Epithelial cell of proximal tubule (primary cell): ENCODE measurements at regions not wholly inside any gene's neighbourhood (a gene's known extent, or its start where the extent isn't known, plus 50 kb on each side); places are given as distances from the start of the nearest gene placed in this dataset.

Source experiments
- DNase-seq: peaks from one replicate; pipeline ENCODE4 v3.0.0-alpha.2; 2011; ENCODE audit warnings: low read depth
- H3K4me3 ChIP-seq: 2 replicates; pipeline ENCODE4 v1.5.1; 2011; ENCODE audit warnings: low read depth, mild to moderate bottlenecking, low read length
- TF ChIP-seq, protein P1 (sequence below): conservative IDR thresholded peaks from 2 replicates; pipeline ENCODE4 v1.5.1; 2012; ENCODE audit warnings: low read depth, mild to moderate bottlenecking, low read length

DNA sequence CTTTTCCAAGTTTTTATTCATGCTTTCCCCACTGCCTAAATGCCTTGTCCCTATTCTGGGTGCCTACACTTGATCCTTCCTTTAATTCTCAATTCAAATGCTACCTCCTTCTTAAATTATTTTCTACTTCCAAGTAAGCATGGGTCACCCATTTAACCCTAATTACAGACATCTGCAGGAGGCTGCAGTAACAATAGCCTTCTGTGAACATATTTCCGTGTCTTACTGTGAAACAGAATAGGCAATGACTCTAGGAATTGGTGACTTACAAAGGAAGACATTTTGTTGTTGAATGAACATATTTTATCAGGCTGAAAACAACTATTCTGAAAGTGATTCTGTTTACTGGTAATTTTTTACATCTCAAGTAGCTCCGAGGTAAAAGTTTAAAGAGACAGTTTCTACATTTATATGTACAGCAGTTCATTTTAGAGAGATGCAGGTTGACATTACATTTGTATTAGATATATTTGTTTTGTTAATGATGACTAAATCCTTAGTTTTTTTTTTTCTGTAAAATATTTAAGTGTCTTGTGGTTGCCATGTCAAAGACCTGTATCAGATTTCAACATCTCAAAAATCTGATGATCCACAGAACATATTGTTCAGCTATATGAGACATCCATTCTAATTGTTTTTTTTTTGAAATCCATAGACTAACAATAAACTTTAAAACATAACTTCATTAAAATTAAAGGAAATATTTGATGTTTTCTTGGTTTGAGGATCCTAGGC, 316.8 kb downstream of the CASP12 start:
- no peak for DNase-seq
- TF ChIP-seq, protein P1, sequence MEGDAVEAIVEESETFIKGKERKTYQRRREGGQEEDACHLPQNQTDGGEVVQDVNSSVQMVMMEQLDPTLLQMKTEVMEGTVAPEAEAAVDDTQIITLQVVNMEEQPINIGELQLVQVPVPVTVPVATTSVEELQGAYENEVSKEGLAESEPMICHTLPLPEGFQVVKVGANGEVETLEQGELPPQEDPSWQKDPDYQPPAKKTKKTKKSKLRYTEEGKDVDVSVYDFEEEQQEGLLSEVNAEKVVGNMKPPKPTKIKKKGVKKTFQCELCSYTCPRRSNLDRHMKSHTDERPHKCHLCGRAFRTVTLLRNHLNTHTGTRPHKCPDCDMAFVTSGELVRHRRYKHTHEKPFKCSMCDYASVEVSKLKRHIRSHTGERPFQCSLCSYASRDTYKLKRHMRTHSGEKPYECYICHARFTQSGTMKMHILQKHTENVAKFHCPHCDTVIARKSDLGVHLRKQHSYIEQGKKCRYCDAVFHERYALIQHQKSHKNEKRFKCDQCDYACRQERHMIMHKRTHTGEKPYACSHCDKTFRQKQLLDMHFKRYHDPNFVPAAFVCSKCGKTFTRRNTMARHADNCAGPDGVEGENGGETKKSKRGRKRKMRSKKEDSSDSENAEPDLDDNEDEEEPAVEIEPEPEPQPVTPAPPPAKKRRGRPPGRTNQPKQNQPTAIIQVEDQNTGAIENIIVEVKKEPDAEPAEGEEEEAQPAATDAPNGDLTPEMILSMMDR: no peak

DNA sequence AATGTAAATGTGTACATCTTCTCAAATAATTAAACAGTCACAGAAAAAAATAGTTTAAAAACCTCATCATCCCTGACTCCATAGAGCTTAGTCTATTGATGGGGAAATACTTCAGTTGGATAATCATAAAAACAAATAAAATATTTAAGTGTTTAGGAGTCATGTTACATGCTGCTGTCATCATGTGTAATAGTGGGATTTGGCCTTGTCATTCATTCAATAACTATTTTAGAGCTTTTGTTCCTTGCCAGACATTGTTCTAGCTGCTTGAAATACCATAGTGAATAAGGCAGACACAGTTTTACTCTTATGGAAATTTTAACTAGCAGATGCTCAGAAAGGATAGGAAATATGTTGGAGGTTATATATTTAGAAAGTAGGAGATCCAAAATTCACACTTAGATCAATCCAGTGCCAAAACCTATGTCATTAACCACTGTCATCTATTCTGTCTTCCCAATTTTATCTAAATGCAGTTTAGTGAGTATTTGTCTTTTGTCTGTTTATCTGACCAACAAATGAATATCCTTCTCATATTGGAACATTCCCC, 324.7 kb downstream of the CASP12 start:
- TF ChIP-seq, protein P1: no peak
- no peak overlapping the region for H3K4me3 ChIP-seq
- DNase-seq: no peak

More for the DNA sequence above, 316.8 kb downstream of the CASP12 start:
- no peak overlapping the region for H3K4me3 ChIP-seq

DNA sequence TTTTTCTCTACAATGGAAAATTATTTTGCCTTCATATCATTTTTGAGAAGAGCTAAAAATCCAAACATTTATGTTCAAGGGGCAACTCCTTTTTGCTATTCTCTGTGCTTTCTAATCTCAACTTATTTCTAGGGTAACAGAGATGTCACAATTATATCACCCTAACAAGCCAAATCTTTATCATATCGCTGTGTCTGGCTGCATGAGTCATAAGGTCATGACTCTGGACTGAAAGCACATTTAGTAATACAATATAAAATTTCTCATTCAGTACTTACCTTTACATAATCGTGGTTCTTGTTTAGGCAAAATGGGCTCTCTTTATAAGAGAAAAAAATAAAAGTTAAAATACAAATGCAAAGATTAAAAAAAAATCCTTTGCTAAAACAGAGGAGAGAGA, 326.0 kb downstream of the CASP12 start:
- H3K4me3 ChIP-seq: no peak overlapping the region
- TF ChIP-seq, protein P1: no peak
- DNase-seq: no peak

DNA sequence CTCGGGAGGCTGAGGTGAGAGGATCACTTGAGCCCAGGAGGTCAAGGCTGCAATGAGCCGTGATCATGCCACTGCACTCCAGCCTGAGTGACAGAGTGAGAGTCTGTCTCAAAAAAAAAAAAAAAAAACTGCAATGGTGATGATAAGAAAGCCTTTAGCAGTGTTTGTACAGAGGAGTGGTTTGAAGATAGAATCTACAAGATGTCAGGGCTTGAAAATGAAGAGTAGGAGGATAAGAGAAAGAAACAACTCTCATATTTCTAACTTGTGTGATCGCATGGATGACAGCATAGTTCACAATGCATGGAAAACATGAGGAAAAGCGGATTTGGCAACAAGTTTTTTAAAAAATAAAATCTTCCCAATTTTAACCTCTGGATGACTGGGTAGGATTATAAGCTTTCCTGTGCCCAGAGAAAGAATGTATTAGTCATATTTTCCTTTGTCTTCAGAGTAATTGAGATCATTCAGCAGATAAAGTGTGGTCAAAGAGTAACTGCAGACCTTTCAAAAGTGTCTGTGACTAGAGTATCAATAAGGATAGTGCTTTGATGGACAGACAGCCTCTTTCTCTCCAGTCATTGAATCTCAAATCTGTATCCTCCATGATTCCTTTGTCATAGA, 328.1 kb downstream of the CASP12 start:
- no peak for DNase-seq
- TF ChIP-seq, protein P1: no peak
- H3K4me3 ChIP-seq: no peak overlapping the region

DNA sequence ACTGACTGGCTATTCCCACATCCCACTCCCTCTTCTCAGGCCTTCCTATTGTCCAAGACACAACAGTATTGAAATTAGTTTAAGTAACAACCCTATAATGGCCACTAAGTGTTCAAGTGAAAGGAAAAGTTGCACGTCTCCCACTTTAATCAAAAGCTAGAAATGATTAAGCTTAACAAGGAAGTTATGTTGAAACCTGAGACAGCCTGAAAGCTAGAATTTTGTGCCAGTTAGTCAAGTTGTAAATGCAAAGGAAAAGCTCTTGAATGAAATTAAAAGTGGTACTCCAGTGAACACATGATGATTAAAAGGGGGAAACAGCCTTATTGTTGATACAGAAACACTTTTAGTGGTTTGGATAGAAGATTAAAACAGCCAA, 332.7 kb downstream of the CASP12 start:
- TF ChIP-seq, protein P1: no peak
- DNase-seq: no peak
- H3K4me3 ChIP-seq: no peak overlapping the region

DNA sequence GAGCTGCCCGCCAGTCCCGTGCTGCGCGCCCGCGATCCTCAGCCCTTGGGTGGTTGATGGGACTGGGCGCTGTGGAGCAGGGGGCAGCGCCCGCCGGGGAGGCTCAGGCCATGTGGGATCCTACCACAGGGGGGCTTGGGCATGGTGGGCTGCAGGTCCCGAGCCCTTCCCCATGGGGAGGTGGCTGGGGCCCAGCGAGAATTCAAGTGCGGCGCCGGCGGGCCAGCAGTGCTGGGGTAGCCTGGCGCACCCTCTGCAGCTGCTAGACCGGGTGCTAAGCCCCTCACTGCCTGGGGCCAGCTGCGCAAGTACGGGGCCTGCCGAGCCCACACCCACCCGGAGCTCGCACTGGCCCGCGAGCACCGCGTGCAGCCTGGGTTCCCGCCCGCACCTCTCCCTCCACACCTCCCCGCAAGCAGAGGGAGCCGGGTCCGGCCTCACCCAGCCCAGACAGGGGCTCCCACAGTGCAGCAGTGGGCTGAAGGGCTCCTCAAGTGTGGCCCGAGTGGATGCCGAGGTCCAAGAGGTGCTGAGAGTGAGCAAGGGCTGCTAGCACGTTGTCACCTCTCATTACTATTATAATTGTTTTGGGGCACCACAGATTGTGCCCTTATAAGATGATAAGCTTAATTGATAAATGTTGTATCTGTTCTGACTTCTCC, 333.2 kb downstream of the CASP12 start:
- no peak for DNase-seq
- no peak overlapping the region for H3K4me3 ChIP-seq
- TF ChIP-seq, protein P1: no peak
